ENCODE measurements at regions not wholly inside any gene's neighbourhood (a gene's known extent, or its start where the extent isn't known, plus 50 kb on each side); places are given as distances from the start of the nearest gene placed in this dataset.

- ChIA-PET CTCF (no interaction called here), POLR2A (no interaction called here)
- no peak for TF ChIP-seq CTCF (IDR thresholded peaks at IDR 0.05; ENCODE audit: insufficient read depth in 1 of 2, low read depth in 1 of 2, low read length in 1 of 2, severe bottlenecking in 1 of 2, unreplicated experiment in 1 of 2)
- Histone ChIP-seq H3K36me3 (ENCODE audit: control insufficient read depth, insufficient read depth, low read length) (no peaks in the 10 kb centered on the region), H3K9me3 (no peaks in the 10 kb centered on the region), H3K4me1 (no peaks in the 10 kb centered on the region), H3K4me3 (ENCODE audit: low read depth, low read length) (no peak overlapping the region), H3K27me3 (replicated peaks; ENCODE audit: control insufficient read depth, insufficient read depth, low read length) (no peaks in the 10 kb centered on the region)
- intact Hi-C loops (cut with micrococcal nuclease; ENCODE audit: unreplicated experiment) = no loop called here
- Mint-ChIP-seq H3K9me3 (ENCODE audit: unreplicated experiment) (peaks cover 10% of the 10 kb centered on the region), H3K27me3 (ENCODE audit: insufficient read depth, unreplicated experiment) (no peaks in the 10 kb centered on the region), H3K27ac (ENCODE audit: unreplicated experiment) (no peak overlapping the region), H3K4me1 (ENCODE audit: low read depth, unreplicated experiment) (no peaks in the 10 kb centered on the region), H3K36me3 (ENCODE audit: insufficient read depth, unreplicated experiment) (no peaks in the 10 kb centered on the region), H3K4me3 (ENCODE audit: unreplicated experiment) (no peak overlapping the region)
- no peak for DNase-seq
- BruUV-seq (replicated peaks) = no TSS peak
Observed at GRCh38 chr18:46366201-46366600, 262.0 kb downstream of the HAUS1 start.

DNA sequence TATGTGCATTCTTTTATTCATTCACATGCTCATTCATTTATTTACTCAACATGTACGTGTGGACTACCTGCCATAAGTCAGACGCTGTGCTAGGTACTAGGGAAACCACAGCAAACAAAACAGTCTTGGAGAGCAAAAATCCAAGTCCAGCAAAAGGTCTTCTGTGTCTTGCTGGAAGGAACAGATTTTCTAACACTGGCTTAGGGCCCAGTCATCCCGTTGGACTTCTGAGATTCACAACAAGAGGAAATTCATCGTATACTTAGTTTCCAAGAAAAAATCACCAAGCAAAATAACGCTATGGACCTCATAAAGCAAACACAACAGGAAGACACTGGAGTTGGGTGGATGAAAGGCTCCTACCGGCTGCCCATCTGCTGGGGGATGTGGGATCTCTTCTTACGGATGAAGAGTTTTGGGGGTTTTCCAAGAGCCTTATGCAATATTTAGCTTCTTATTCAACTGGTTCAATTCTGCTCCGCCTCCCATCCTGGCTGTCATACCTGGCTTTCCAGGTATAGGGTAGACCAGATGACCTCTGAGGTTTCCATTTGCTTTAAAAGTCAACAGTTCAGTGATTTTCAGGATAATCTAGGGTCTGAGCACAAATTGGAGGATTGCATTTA is 262.7 kb downstream of the HAUS1 start:
- H3K27ac Mint-ChIP-seq (ENCODE audit: unreplicated experiment) = no peak overlapping the region
- no peaks in the 10 kb centered on the region for H3K36me3 Mint-ChIP-seq (ENCODE audit: insufficient read depth, unreplicated experiment)
- peaks cover 11% of the 10 kb centered on the region for H3K9me3 Mint-ChIP-seq (ENCODE audit: unreplicated experiment)
- H3K4me3 ChIP-seq (ENCODE audit: low read depth, low read length) = no peak overlapping the region
- no peaks in the 10 kb centered on the region for H3K4me1 Mint-ChIP-seq (ENCODE audit: low read depth, unreplicated experiment)
- POLR2A ChIA-PET = no interaction called here
- no peak overlapping the region for H3K4me3 Mint-ChIP-seq (ENCODE audit: unreplicated experiment)
- no peaks in the 10 kb centered on the region for H3K4me1 ChIP-seq
- DNase-seq = no peak
- CTCF ChIA-PET = no interaction called here
- H3K27me3 Mint-ChIP-seq (ENCODE audit: insufficient read depth, unreplicated experiment) = no peaks in the 10 kb centered on the region
- H3K36me3 ChIP-seq (ENCODE audit: control insufficient read depth, insufficient read depth, low read length) = no peaks in the 10 kb centered on the region
- no peak for TF ChIP-seq CTCF (IDR thresholded peaks at IDR 0.05; ENCODE audit: insufficient read depth in 1 of 2, low read depth in 1 of 2, low read length in 1 of 2, severe bottlenecking in 1 of 2, unreplicated experiment in 1 of 2)
- intact Hi-C loops (cut with micrococcal nuclease; ENCODE audit: unreplicated experiment) = no loop called here
- BruUV-seq (replicated peaks) = no TSS peak
- no peaks in the 10 kb centered on the region for H3K27me3 ChIP-seq (replicated peaks; ENCODE audit: control insufficient read depth, insufficient read depth, low read length)
- no peaks in the 10 kb centered on the region for H3K9me3 ChIP-seq

DNA sequence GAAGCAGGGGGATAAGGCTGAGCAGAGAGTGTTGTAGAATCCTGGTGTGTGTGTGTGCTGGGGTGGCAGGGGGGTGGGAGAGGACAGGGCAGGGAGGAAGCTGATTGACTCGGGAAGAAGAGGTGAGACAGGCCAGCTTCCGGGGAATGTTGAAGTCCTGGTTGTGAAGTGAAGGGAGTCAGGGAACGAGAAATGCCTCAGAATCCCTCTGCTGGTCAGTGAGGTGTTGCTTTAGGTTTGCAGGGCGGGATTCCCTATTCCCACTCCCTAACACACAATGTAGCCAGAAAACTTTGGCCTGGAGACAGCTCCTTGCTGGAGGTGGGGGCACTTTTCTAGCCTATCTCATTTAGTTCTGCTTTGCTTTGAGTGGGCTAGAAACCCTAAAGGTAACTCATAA is 265.1 kb downstream of the HAUS1 start:
- H3K27me3 Mint-ChIP-seq (ENCODE audit: insufficient read depth, unreplicated experiment) = no peaks in the 10 kb centered on the region
- no peaks in the 10 kb centered on the region for H3K9me3 ChIP-seq
- no peak overlapping the region for H3K4me3 Mint-ChIP-seq (ENCODE audit: unreplicated experiment)
- H3K4me1 ChIP-seq = no peaks in the 10 kb centered on the region
- no peak overlapping the region for H3K27ac Mint-ChIP-seq (ENCODE audit: unreplicated experiment)
- no peaks in the 10 kb centered on the region for H3K4me1 Mint-ChIP-seq (ENCODE audit: low read depth, unreplicated experiment)
- no TSS peak for BruUV-seq (replicated peaks)
- intact Hi-C loops (cut with micrococcal nuclease; ENCODE audit: unreplicated experiment) = no loop called here
- POLR2A ChIA-PET = no interaction called here
- H3K36me3 Mint-ChIP-seq (ENCODE audit: insufficient read depth, unreplicated experiment) = no peaks in the 10 kb centered on the region
- no peak for DNase-seq
- no peak overlapping the region for H3K4me3 ChIP-seq (ENCODE audit: low read depth, low read length)
- TF ChIP-seq CTCF (IDR thresholded peaks at IDR 0.05; ENCODE audit: insufficient read depth in 1 of 2, low read depth in 1 of 2, low read length in 1 of 2, severe bottlenecking in 1 of 2, unreplicated experiment in 1 of 2) = peak in 1 of 2 experiments; percentile 4
- CTCF ChIA-PET = no interaction called here
- H3K27me3 ChIP-seq (replicated peaks; ENCODE audit: control insufficient read depth, insufficient read depth, low read length) = no peaks in the 10 kb centered on the region
- no peaks in the 10 kb centered on the region for H3K36me3 ChIP-seq (ENCODE audit: control insufficient read depth, insufficient read depth, low read length)
- peaks cover 11% of the 10 kb centered on the region for H3K9me3 Mint-ChIP-seq (ENCODE audit: unreplicated experiment)

Measured in Caco-2 (cell line).